ENCODE measurements at regions not wholly inside any gene's neighbourhood (a gene's known extent, or its start where the extent isn't known, plus 50 kb on each side); places are given as distances from the start of the nearest gene placed in this dataset.
"Not testable (repeated sequence)": the region's sequence is repeated elsewhere in the genome, so short reads cannot be mapped to it uniquely, and the experiment has no call there.

DNA sequence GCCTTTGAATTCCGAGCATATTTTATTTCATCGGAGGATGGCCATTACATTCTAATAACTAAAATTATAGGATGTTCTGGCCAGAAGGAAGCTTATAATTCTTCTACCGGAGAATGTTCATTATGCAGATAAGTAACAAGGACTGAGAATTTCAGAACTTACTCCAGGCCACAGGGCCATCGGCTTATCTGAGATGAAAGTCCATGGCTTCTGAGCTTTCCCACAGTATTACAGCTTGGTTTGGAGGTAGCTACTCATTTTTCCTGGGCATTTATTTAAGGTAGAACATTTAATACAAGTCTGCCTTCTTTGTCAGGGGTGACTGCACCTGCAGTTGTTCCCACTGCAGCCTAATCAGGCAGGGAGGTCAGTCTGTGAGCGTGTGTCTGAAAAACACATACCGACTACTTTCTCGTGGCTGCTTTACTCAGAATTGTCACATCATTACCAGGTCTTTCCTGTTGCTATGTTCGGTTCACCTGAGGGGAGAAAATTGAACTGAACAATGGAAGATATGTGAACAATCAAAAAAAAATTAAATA lies 219.7 kb upstream of the CPHXL start:
- Histone ChIP-seq H3K27me3 (ENCODE audit: control insufficient read depth, insufficient read depth, low read length) (peaks cover 9% of the 10 kb centered on the region), H3K27ac (ENCODE audit: low read depth, low read length) (no peak overlapping the region), H3K9ac (ENCODE audit: low read depth, low read length) (no peak overlapping the region)

DNA sequence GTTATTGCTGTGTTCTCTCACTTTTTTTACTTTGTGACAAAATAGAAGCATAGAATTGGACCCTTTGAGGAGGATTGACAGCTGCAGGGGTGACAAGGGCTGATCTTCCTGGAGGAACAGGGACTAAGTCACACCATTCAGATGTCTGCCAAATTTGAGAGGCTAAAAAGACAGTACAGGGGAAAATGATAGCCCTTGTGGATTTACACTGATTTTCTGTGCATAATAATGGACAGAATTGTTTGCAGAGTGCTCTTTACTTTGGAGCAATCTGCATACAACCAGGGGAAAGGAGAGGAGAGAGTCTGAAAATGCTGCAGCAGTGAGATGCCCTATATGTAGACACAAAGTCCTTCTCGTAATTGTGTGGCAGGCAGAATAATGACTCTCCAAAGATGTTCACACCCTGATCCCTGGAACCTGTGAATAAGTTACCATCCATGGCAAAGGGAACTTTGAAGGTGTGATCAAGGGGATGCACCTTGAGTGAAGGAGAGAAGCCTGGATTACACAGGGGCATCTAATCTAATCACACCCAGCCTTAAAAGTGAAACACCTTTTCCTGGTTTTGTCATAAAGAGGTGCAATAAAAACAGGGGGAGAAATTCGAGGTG lies 221.4 kb upstream of the CPHXL start:
- H3K9me3 ChIP-seq (ENCODE audit: control insufficient read depth, insufficient read depth, low read length): no peaks in the 10 kb centered on the region
- H3K4me3 ChIP-seq (ENCODE audit: low read depth, low read length): no peak overlapping the region
- H3K27ac ChIP-seq (ENCODE audit: low read depth, low read length): no peak overlapping the region
- H3K9ac ChIP-seq (ENCODE audit: low read depth, low read length): no peak overlapping the region
- peaks cover 4% of the 10 kb centered on the region; the same call in 1 of the 2 replicates for H3K4me1 ChIP-seq (ENCODE audit: control insufficient read depth, insufficient read depth, low read length)
- no peaks in the 10 kb centered on the region for H3K36me3 ChIP-seq (ENCODE audit: control insufficient read depth, insufficient read depth, low read length)
- peaks cover 3% of the 10 kb centered on the region for H3K27me3 ChIP-seq (ENCODE audit: control insufficient read depth, insufficient read depth, low read length)

More for the DNA sequence above, 219.7 kb upstream of the CPHXL start:
- peaks cover 4% of the 10 kb centered on the region; the same call in 1 of the 2 replicates for H3K4me1 ChIP-seq (ENCODE audit: control insufficient read depth, insufficient read depth, low read length)
- H3K9me3 ChIP-seq (ENCODE audit: control insufficient read depth, insufficient read depth, low read length): no peaks in the 10 kb centered on the region
- H3K4me3 ChIP-seq (ENCODE audit: low read depth, low read length): no peak overlapping the region
- no peaks in the 10 kb centered on the region for H3K36me3 ChIP-seq (ENCODE audit: control insufficient read depth, insufficient read depth, low read length)

DNA sequence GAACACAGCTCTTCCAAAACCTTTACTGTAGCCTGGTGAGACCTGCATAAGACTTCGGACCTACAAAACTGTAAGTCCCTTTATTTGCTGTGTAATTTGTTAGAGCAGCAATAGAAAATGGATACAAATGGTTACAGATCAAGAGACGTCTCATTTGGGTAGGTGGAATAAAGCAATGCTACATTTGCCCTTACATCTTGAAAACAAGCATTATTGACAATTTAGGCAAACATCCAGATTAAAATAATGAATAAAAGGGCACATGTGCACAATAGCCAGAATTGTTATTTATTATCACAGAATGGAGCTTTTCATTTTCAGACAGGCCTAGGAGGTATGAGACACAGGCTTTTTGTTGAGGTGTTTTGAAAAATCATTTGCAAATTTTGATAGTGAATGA lies 222.2 kb upstream of the CPHXL start:
- Histone ChIP-seq H3K27ac (ENCODE audit: low read depth, low read length) (no peak overlapping the region), H3K4me3 (ENCODE audit: low read depth, low read length) (no peak overlapping the region), H3K9ac (ENCODE audit: low read depth, low read length) (no peak overlapping the region)

DNA sequence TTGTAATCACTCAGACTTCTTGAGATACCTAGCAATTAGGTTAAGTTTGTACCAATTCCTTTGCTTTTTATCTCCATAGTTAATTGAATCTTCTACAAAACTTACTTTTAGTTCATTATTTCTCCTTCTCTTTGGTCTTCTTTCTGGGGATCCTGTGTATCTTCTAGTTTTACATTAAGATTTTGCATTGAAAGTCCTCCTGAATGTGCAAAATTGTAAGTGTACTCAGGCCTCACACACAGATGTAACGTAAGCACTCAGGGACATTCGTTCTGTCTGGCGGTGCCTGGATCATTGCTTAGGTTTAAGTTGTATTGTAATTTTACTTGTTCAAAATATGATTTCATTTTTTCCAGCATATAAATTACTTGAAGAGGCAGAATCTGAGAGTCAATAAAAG lies 222.6 kb upstream of the CPHXL start:
- Histone ChIP-seq H3K36me3 (ENCODE audit: control insufficient read depth, insufficient read depth, low read length) (no peaks in the 10 kb centered on the region), H3K9ac (ENCODE audit: low read depth, low read length) (no peak overlapping the region), H3K27me3 (ENCODE audit: control insufficient read depth, insufficient read depth, low read length) (no peaks in the 10 kb centered on the region; the same call in 1 of the 2 replicates), H3K4me1 (ENCODE audit: control insufficient read depth, insufficient read depth, low read length) (peaks cover 4% of the 10 kb centered on the region; the same call in 1 of the 2 replicates), H3K9me3 (ENCODE audit: control insufficient read depth, insufficient read depth, low read length) (no peaks in the 10 kb centered on the region), H3K27ac (ENCODE audit: low read depth, low read length) (no peak overlapping the region), H3K4me3 (ENCODE audit: low read depth, low read length) (no peak overlapping the region)

More for the DNA sequence above, 222.2 kb upstream of the CPHXL start:
- no peaks in the 10 kb centered on the region for H3K9me3 ChIP-seq (ENCODE audit: control insufficient read depth, insufficient read depth, low read length)
- H3K36me3 ChIP-seq (ENCODE audit: control insufficient read depth, insufficient read depth, low read length): no peaks in the 10 kb centered on the region
- H3K4me1 ChIP-seq (ENCODE audit: control insufficient read depth, insufficient read depth, low read length): peaks cover 4% of the 10 kb centered on the region; the same call in 1 of the 2 replicates
- H3K27me3 ChIP-seq (ENCODE audit: control insufficient read depth, insufficient read depth, low read length): peaks cover 3% of the 10 kb centered on the region

DNA sequence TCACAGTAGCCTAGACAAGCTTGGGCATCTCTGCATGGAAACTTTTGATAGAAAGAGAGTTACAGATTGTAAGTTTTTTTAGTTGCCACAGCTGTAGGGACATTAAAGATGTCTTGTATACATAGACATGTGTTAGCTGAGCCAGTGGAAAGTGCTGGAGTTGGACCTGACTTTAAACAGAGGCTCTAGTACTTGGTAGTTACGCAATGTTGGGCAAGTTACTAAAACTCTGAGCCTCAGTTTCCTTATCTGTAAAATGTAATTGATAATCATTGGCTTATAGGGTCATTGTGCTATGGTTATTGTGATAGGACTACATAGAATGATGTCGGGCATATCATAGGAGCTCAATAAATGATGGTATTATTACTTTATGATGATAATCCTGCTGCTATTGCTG lies 225.8 kb upstream of the CPHXL start:
- H3K9ac ChIP-seq (ENCODE audit: low read depth, low read length): no peak overlapping the region
- H3K4me3 ChIP-seq (ENCODE audit: low read depth, low read length): no peak overlapping the region
- no peak overlapping the region for H3K27ac ChIP-seq (ENCODE audit: low read depth, low read length)
- peaks cover 4% of the 10 kb centered on the region; the same call in 1 of the 2 replicates for H3K4me1 ChIP-seq (ENCODE audit: control insufficient read depth, insufficient read depth, low read length)
- H3K9me3 ChIP-seq (ENCODE audit: control insufficient read depth, insufficient read depth, low read length): no peaks in the 10 kb centered on the region
- no peaks in the 10 kb centered on the region for H3K27me3 ChIP-seq (ENCODE audit: control insufficient read depth, insufficient read depth, low read length)
- no peaks in the 10 kb centered on the region for H3K36me3 ChIP-seq (ENCODE audit: control insufficient read depth, insufficient read depth, low read length)

DNA sequence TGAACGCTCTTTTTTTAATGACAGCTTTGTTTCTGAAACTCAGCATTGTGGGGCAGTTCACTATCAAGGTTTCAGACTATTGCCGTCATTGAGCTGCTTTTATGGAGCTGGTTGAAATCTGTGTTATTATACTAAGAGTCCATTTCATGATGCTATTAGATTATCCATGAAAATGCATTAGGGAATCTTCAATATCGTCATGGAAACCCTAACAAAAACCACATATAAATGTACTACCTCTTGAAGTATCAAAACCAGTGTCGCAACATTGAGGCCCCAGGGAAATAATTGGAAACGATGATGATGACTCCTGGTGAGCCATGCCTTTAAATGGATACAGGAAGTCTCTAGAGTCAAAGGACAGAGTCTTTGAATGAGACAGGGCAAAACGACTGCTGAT lies 231.6 kb upstream of the CPHXL start:
- H3K27me3 ChIP-seq (ENCODE audit: control insufficient read depth, insufficient read depth, low read length): no peaks in the 10 kb centered on the region; the same call in 1 of the 2 replicates
- no peaks in the 10 kb centered on the region for H3K9me3 ChIP-seq (ENCODE audit: control insufficient read depth, insufficient read depth, low read length)
- H3K9ac ChIP-seq (ENCODE audit: low read depth, low read length): no peak overlapping the region
- no peak overlapping the region for H3K27ac ChIP-seq (ENCODE audit: low read depth, low read length)
- no peaks in the 10 kb centered on the region for H3K4me1 ChIP-seq (ENCODE audit: control insufficient read depth, insufficient read depth, low read length)
- H3K4me3 ChIP-seq (ENCODE audit: low read depth, low read length): no peak overlapping the region
- no peaks in the 10 kb centered on the region for H3K36me3 ChIP-seq (ENCODE audit: control insufficient read depth, insufficient read depth, low read length)

DNA sequence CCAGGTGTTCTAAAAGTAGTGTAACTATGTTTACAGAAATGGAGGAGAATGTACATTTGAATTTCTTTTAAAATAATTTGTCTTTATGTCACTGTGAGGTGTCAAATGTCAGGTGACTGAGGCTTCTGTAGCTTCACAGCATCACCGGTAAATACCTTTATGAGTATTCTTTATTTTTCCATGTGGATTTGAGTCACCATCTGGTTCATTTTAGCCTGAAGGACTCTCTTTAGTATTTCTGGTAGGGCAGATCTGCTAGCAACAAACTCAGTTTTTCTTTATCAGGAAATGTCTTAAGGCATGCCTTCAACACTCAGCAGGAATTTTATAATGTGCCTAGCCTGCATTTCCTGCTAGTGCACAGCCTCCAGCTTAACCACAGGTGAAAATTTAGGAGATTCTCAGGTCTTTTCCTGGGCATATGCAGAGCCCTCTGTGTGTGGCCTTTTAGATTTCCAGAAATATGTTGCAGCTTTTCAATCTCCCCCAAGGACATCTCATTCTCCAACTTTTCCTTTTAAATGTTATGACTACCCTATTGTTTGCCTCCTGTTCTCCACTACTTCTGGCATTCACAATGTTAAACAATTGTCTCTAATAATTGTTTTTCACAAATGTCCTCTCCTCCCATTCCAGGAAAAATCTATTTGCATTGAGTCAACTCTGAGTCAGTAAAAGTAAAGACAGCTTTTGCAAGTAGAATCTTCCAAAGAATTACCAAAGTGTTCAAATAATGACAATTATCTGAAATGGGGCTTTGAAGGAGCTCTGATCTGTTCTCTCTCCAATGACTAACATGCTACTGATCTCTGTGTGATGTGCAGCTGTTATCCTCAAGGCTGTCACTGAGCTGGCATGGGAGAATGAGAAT lies 239.4 kb upstream of the CPHXL start:
- Histone ChIP-seq H3K9me3 (ENCODE audit: control insufficient read depth, insufficient read depth, low read length) (no peaks in the 10 kb centered on the region), H3K4me3 (ENCODE audit: low read depth, low read length) (no peak overlapping the region), H3K27ac (ENCODE audit: low read depth, low read length) (no peak overlapping the region), H3K9ac (ENCODE audit: low read depth, low read length) (no peak overlapping the region), H3K36me3 (ENCODE audit: control insufficient read depth, insufficient read depth, low read length) (no peaks in the 10 kb centered on the region), H3K27me3 (ENCODE audit: control insufficient read depth, insufficient read depth, low read length) (no peaks in the 10 kb centered on the region), H3K4me1 (ENCODE audit: control insufficient read depth, insufficient read depth, low read length) (no peaks in the 10 kb centered on the region)

DNA sequence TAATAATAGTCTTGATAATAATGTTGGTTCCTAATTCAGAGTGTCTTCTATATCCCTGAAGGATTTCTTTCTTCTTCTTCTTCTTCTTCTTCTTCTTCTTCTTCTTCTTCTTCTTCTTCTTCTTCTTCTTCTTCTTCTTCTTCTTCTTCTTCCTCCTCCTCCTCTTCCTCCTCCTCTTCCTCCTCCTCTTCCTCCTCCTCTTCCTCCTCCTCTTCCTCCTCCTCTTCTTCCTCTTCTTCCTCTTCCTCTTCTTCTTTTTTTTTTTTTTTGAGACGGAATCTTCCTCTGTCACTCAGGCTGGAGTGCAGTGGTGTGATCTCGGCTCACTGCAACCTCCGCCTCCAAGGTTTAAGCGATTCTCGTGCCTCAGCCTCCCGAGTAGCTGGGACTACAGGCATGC lies 242.8 kb upstream of the CPHXL start:
- H3K4me1 ChIP-seq (ENCODE audit: control insufficient read depth, insufficient read depth, low read length); H3K9me3 ChIP-seq (ENCODE audit: control insufficient read depth, insufficient read depth, low read length); H3K9ac ChIP-seq (ENCODE audit: low read depth, low read length); H3K4me3 ChIP-seq (ENCODE audit: low read depth, low read length); H3K27me3 ChIP-seq (ENCODE audit: control insufficient read depth, insufficient read depth, low read length); H3K27ac ChIP-seq (ENCODE audit: low read depth, low read length); H3K36me3 ChIP-seq (ENCODE audit: control insufficient read depth, insufficient read depth, low read length): not testable (repeated sequence)

DNA sequence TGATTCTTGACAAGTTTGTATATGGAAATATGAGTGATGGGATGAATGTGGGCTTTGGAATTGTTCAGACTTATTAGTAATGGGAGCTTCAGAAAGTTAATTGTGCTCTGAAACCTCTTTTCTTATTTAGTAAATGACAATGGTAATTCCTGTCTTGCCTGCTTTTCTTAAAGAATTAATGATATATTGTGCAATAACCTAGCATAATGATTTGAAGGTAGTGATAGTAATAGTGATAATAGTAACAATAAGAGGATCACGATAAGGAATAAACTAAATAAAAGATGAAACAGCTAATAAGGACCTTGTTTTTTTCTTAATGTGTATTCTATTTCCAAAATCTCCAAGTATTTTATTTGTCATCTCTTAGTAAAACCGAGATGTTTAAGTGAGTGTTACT lies 245.0 kb upstream of the CPHXL start:
- Histone ChIP-seq H3K27me3 (ENCODE audit: control insufficient read depth, insufficient read depth, low read length) (no peaks in the 10 kb centered on the region), H3K9ac (ENCODE audit: low read depth, low read length) (no peak overlapping the region), H3K9me3 (ENCODE audit: control insufficient read depth, insufficient read depth, low read length) (no peaks in the 10 kb centered on the region), H3K27ac (ENCODE audit: low read depth, low read length) (no peak overlapping the region), H3K36me3 (ENCODE audit: control insufficient read depth, insufficient read depth, low read length) (no peaks in the 10 kb centered on the region), H3K4me3 (ENCODE audit: low read depth, low read length) (no peak overlapping the region), H3K4me1 (ENCODE audit: control insufficient read depth, insufficient read depth, low read length) (no peaks in the 10 kb centered on the region)

DNA sequence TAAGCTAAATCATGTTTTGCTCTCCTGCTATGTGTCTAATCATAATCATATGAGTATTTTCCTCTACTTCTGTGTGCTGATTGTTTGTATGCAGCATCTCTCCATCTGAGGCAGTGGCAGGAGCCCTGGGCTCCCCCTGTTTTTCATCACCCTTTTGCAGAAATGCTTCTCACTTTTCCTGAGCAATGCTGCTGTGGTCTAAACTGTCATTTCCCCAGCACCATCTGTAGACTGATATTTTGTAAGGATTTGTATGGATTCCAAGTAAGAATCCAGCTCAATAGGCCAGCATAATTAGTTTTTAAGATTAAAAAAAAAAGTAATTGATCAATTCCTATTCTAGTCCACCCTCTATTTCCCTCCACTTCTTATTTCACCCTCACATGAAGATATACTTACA lies 257.0 kb upstream of the CPHXL start:
- H3K9me3 ChIP-seq (ENCODE audit: control insufficient read depth, insufficient read depth, low read length): peaks cover 3% of the 10 kb centered on the region; the same call in 1 of the 2 replicates
- no peak overlapping the region for H3K4me3 ChIP-seq (ENCODE audit: low read depth, low read length)
- H3K9ac ChIP-seq (ENCODE audit: low read depth, low read length): no peak overlapping the region
- 0 out of 2 replicates have a peak, but pooled peaks cover 5% of the 10 kb centered on the region for H3K27me3 ChIP-seq (ENCODE audit: control insufficient read depth, insufficient read depth, low read length)
- peaks cover 16% of the 10 kb centered on the region for H3K4me1 ChIP-seq (ENCODE audit: control insufficient read depth, insufficient read depth, low read length)
- H3K36me3 ChIP-seq (ENCODE audit: control insufficient read depth, insufficient read depth, low read length): no peaks in the 10 kb centered on the region
- H3K27ac ChIP-seq (ENCODE audit: low read depth, low read length): no peak overlapping the region

Measured in HUES48 (cell line).